BLaER1 (cell line): ENCODE measurements at regions not wholly inside any gene's neighbourhood (a gene's known extent, or its start where the extent isn't known, plus 50 kb on each side); places are given as distances from the start of the nearest gene placed in this dataset.

Experiments used
- H3K27ac ChIP-seq: shearing (Covaris generic); formaldehyde crosslinking; 2 replicates; pipeline ENCODE4 v1.8.1; 2022
- H3K27me3 ChIP-seq: shearing (Covaris generic); formaldehyde crosslinking; 2 replicates; pipeline ENCODE4 v1.8.1; 2022
- H3K36me3 ChIP-seq: shearing (Covaris generic); formaldehyde crosslinking; 2 replicates; pipeline ENCODE4 v1.8.1; 2022
- H3K4me1 ChIP-seq: shearing (Covaris generic); formaldehyde crosslinking; 2 replicates; pipeline ENCODE4 v1.8.1; 2022
- H3K4me2 ChIP-seq: shearing (Covaris generic); formaldehyde crosslinking; 2 replicates; pipeline ENCODE4 v1.8.1; 2022
- H3K4me3 ChIP-seq: shearing (Covaris generic); formaldehyde crosslinking; 2 replicates; pipeline ENCODE4 v1.8.1; 2022
- H3K9ac ChIP-seq: shearing (Covaris generic); formaldehyde crosslinking; 2 replicates; pipeline ENCODE4 v1.8.1; 2022
- H3K9me3 ChIP-seq: shearing (Covaris generic); formaldehyde crosslinking; 2 replicates; pipeline ENCODE4 v1.8.1; 2022
- H4K20me1 ChIP-seq: shearing (Covaris generic); formaldehyde crosslinking; 2 replicates; pipeline ENCODE4 v1.8.1; 2022
- Cebpa-rat ChIP-seq: shearing (Covaris generic); IDR thresholded peaks from 2 replicates; pipeline ENCODE4 v1.8.1; 2022

DNA sequence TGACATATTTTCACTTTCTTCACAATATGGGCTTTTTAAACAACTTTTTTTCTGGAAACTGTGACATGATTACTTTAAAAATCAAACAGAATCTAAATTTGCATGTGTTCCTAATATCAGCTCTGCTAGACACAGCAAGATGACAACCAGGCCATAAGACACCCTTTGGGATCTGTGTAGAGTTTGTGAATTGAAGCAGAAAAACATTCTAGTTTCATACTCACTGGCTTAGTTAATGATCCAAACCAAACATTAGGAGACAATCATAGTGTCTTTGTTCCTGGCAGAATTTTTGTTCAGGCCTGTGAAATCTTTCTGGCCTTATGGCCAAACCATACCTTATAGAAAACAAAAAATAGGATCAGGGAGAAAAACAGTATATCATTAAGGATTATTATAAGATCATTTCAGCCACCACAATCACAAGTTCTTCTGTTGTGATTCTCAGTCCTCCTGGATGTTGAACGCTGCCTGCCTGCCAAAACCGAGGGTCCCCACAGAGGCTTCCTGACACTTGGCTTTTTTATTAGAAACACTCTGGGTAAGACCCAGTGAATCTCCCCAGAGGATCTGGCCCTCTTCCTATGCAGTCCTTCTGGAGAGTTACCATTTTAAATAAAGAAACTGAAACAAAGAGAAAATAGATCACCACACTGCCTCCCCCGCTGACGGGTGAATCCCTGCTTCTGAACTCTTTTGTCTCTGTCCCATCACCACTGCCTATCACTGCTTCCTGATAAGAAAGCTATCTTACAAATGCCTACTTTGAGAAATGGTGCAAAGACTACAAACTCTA lies 79.2 kb upstream of the PPP1R3C start:
- H3K9me3 ChIP-seq, result peaks cover 13% of the 10 kb centered on the region
- no peaks in the 10 kb centered on the region for H3K27me3 ChIP-seq
- H3K9ac ChIP-seq, result peak overlapping the region; percentile 67
- peak overlapping the region; percentile 44 for H3K4me3 ChIP-seq
- no peaks in the 10 kb centered on the region for H4K20me1 ChIP-seq
- peak overlapping the region; percentile 80 for H3K27ac ChIP-seq
- no peaks in the 10 kb centered on the region for H3K36me3 ChIP-seq
- peaks cover 35% of the 10 kb centered on the region for H3K4me1 ChIP-seq
- H3K4me2 ChIP-seq, result peak overlapping the region; percentile 77
- TF ChIP-seq Cebpa-rat, result no peak

DNA sequence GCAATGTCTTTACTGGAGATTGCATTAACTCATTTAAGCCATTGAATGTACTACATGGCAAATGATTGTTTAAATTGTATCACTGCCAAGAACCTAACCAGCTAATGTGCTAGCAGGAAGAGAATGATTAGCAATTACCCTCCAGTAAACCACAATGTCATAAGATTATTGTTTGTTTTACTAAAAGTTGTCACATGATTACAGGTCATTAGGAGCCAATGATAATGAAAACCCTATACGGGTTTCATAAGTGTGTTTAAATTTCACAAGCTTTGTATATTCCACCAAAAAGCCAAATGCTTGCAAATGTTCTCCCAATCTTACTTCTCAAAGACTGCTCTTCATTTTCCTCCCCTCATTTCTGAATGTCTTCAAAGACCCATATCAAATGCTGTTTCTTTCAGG lies 76.5 kb upstream of the PPP1R3C start:
- Histone ChIP-seq H4K20me1 (no peaks in the 10 kb centered on the region), H3K4me1 (peaks cover 35% of the 10 kb centered on the region), H3K27me3 (no peaks in the 10 kb centered on the region), H3K27ac (no peak overlapping the region), H3K36me3 (no peaks in the 10 kb centered on the region), H3K9me3 (peaks cover 5% of the 10 kb centered on the region; the same call in 1 of the 2 replicates), H3K4me2 (no peak overlapping the region), H3K4me3 (no peak overlapping the region), H3K9ac (no peak overlapping the region)
- TF ChIP-seq Cebpa-rat, result no peak

DNA sequence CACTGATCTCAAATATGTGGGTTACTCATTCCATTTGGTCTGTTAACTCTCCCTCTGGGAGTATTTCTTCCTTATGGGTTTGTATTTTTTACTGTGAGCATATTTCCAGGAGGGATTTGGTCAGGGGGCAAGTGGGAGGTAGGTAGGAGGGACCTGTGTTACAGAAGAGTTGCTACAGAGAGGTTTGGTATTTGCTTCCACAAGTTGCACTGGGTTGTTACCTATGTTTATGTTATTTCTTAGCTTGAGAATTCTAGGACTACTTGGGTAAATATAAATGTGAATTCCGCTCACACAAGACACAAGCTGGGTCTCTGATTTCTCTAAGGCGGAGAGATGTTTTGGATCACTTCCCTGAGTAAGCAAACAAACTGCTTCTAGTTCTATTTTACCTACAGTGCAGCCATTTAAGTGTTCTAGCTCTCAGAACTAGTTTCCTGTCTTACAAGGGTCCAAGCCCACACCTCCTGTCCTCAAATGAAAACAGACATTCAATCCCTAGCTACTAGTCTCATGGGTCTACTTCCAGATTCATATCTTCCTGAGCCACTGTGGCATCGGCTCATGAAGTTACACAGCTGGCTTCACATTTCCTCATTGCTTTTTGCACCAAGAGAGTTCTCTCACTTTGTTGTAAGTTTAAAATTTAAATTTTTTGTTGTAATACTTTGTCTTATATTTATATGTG lies 75.4 kb upstream of the PPP1R3C start:
- no peak overlapping the region for H3K27ac ChIP-seq
- H3K9ac ChIP-seq, result no peak overlapping the region
- H3K27me3 ChIP-seq, result no peaks in the 10 kb centered on the region
- H3K4me3 ChIP-seq, result no peak overlapping the region
- H3K9me3 ChIP-seq, result no peaks in the 10 kb centered on the region
- H3K4me1 ChIP-seq, result peaks cover 26% of the 10 kb centered on the region
- no peaks in the 10 kb centered on the region for H4K20me1 ChIP-seq
- no peak for TF ChIP-seq Cebpa-rat
- no peak overlapping the region for H3K4me2 ChIP-seq
- no peaks in the 10 kb centered on the region for H3K36me3 ChIP-seq

- Histone ChIP-seq H3K9ac (no peak overlapping the region), H3K4me3 (no peak overlapping the region), H3K4me1 (peaks cover 21% of the 10 kb centered on the region), H3K36me3 (no peaks in the 10 kb centered on the region), H3K27ac (no peak overlapping the region), H3K9me3 (no peaks in the 10 kb centered on the region), H3K27me3 (no peaks in the 10 kb centered on the region), H4K20me1 (no peaks in the 10 kb centered on the region), H3K4me2 (no peak overlapping the region)
- TF ChIP-seq Cebpa-rat, result no peak
These were observed 74.4 kb upstream of the PPP1R3C start for GRCh38 chr10:91707236-91707635.

- no peak overlapping the region for H3K27ac ChIP-seq
- no peaks in the 10 kb centered on the region for H4K20me1 ChIP-seq
- no peak for TF ChIP-seq Cebpa-rat
- peaks cover 11% of the 10 kb centered on the region for H3K4me1 ChIP-seq
- H3K27me3 ChIP-seq, result no peaks in the 10 kb centered on the region
- H3K9me3 ChIP-seq, result no peaks in the 10 kb centered on the region
- no peak overlapping the region for H3K4me3 ChIP-seq
- no peaks in the 10 kb centered on the region for H3K36me3 ChIP-seq
- no peak overlapping the region for H3K9ac ChIP-seq
- H3K4me2 ChIP-seq, result no peak overlapping the region
These were observed 73.2 kb upstream of the PPP1R3C start for GRCh38 chr10:91705948-91706670.

GRCh38 chr10:91702620-91703019 lies 69.7 kb upstream of the PPP1R3C start:
- H4K20me1 ChIP-seq, result no peaks in the 10 kb centered on the region
- no peak overlapping the region for H3K9ac ChIP-seq
- no peaks in the 10 kb centered on the region for H3K36me3 ChIP-seq
- no peak overlapping the region for H3K27ac ChIP-seq
- H3K27me3 ChIP-seq, result no peaks in the 10 kb centered on the region
- TF ChIP-seq Cebpa-rat, result no peak
- H3K4me2 ChIP-seq, result no peak overlapping the region
- H3K4me3 ChIP-seq, result no peak overlapping the region
- peaks cover 6% of the 10 kb centered on the region for H3K4me1 ChIP-seq
- no peaks in the 10 kb centered on the region for H3K9me3 ChIP-seq

DNA sequence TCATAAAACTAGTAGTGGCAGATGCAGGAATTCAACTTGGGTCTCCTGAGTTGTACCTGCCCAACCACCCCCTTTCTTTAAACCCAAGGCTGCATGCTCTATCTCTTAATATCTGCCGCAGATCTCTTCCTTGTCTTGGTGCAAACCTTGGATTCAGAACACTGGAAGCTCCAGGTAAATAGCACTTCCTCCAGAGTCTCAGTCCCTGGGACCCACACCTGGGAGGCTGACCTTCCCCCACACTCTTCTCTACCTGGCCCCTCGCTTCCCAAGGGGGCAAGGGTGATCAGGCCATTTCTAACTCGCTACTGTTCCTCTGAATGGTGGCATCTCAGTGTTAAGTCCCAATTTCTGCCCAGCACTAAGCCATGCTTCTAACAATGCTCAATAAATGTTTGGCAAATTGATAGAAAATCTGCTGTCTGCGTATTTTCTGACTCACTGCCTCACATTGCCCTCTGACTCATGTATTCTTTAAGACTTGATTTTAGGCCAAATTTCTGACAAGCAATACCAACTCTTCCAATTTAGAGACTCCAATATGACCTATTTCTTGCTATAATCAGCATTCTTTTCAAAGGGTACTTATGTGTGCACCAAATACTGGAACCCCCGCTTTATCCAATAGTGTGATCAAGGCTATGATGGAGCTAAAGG lies 68.0 kb upstream of the PPP1R3C start:
- Histone ChIP-seq H4K20me1 (no peaks in the 10 kb centered on the region), H3K4me3 (no peak overlapping the region), H3K9ac (no peak overlapping the region), H3K27me3 (no peaks in the 10 kb centered on the region), H3K9me3 (no peaks in the 10 kb centered on the region), H3K4me2 (no peak overlapping the region), H3K27ac (no peak overlapping the region), H3K36me3 (no peaks in the 10 kb centered on the region), H3K4me1 (peaks cover 6% of the 10 kb centered on the region)
- no peak for TF ChIP-seq Cebpa-rat

- H3K9me3 ChIP-seq, result no peaks in the 10 kb centered on the region
- no peak overlapping the region for H3K9ac ChIP-seq
- no peaks in the 10 kb centered on the region for H4K20me1 ChIP-seq
- H3K4me2 ChIP-seq, result no peak overlapping the region
- H3K27ac ChIP-seq, result no peak overlapping the region
- no peak overlapping the region for H3K4me3 ChIP-seq
- H3K4me1 ChIP-seq, result peaks cover 6% of the 10 kb centered on the region
- TF ChIP-seq Cebpa-rat, result no peak
- no peaks in the 10 kb centered on the region for H3K27me3 ChIP-seq
- no peaks in the 10 kb centered on the region for H3K36me3 ChIP-seq
These were observed 67.4 kb upstream of the PPP1R3C start for GRCh38 chr10:91700273-91700672.

DNA sequence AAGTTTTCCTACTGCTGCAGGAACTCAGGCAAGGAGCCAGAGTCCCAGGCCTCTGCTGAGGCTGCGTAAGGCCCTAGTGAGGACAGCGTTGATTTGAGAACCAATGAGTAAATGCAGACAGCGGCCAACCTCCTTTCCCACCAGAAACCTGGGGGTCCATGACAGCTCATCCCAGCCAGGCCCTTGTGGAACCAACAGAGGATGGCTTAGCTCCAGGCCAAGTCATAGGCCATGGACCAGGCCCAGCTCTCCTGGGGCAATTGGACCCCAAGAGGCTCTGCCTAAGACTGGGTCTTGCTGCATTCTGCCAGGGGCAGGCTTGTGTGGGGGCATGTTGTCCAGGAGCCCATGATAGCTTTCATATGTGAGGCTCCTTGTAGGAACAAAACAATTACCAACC lies 65.4 kb upstream of the PPP1R3C start:
- Histone ChIP-seq H3K4me3 (no peak overlapping the region), H3K27me3 (no peaks in the 10 kb centered on the region), H3K9me3 (no peaks in the 10 kb centered on the region), H3K36me3 (no peaks in the 10 kb centered on the region), H3K27ac (no peak overlapping the region), H3K9ac (no peak overlapping the region), H3K4me2 (no peak overlapping the region), H3K4me1 (peaks cover 6% of the 10 kb centered on the region), H4K20me1 (no peaks in the 10 kb centered on the region)
- no peak for TF ChIP-seq Cebpa-rat
